ENCODE measurements at regions not wholly inside any gene's neighbourhood (a gene's known extent, or its start where the extent isn't known, plus 50 kb on each side); places are given as distances from the start of the nearest gene placed in this dataset.

DNA sequence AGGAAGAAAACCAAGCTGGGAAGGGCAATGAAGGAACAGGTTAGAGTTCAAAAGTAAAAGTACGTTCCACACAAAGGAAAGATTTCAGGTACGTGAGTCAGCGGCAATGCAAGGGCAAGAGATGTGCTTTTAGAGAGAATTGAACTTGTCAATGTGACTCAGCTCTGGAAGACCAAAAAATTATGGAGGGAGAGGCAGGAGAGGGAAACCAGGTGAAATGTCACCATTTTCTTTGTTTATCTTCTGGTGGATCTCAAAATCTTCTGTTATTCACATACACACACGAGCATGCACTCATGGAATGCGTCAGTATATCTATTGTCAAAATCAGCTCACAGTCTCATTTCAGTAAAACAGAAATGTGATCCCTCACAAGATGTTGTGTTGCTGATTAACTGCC is 148.8 kb upstream of the RFX3 start:
- TF ChIP-seq SUPT20H (IDR thresholded peaks at IDR 0.05; ENCODE audit: borderline replicate concordance, control insufficient read depth, low read depth, low read length) (no peak), CEBPB (IDR thresholded peaks at IDR 0.05; ENCODE audit: borderline replicate concordance in 1 of 2, low read depth in 2 of 2, low read length in 2 of 2) (no peak), KAT2A (conservative IDR thresholded peaks at IDR 0.05; ENCODE audit: control insufficient read depth, low read depth, low read length) (no peak)
- TF ChIP-seq, protein P1, sequence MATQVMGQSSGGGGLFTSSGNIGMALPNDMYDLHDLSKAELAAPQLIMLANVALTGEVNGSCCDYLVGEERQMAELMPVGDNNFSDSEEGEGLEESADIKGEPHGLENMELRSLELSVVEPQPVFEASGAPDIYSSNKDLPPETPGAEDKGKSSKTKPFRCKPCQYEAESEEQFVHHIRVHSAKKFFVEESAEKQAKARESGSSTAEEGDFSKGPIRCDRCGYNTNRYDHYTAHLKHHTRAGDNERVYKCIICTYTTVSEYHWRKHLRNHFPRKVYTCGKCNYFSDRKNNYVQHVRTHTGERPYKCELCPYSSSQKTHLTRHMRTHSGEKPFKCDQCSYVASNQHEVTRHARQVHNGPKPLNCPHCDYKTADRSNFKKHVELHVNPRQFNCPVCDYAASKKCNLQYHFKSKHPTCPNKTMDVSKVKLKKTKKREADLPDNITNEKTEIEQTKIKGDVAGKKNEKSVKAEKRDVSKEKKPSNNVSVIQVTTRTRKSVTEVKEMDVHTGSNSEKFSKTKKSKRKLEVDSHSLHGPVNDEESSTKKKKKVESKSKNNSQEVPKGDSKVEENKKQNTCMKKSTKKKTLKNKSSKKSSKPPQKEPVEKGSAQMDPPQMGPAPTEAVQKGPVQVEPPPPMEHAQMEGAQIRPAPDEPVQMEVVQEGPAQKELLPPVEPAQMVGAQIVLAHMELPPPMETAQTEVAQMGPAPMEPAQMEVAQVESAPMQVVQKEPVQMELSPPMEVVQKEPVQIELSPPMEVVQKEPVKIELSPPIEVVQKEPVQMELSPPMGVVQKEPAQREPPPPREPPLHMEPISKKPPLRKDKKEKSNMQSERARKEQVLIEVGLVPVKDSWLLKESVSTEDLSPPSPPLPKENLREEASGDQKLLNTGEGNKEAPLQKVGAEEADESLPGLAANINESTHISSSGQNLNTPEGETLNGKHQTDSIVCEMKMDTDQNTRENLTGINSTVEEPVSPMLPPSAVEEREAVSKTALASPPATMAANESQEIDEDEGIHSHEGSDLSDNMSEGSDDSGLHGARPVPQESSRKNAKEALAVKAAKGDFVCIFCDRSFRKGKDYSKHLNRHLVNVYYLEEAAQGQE (IDR thresholded peaks at IDR 0.05; ENCODE audit: low read depth, low read length): no peak
- TF ChIP-seq, protein P2, sequence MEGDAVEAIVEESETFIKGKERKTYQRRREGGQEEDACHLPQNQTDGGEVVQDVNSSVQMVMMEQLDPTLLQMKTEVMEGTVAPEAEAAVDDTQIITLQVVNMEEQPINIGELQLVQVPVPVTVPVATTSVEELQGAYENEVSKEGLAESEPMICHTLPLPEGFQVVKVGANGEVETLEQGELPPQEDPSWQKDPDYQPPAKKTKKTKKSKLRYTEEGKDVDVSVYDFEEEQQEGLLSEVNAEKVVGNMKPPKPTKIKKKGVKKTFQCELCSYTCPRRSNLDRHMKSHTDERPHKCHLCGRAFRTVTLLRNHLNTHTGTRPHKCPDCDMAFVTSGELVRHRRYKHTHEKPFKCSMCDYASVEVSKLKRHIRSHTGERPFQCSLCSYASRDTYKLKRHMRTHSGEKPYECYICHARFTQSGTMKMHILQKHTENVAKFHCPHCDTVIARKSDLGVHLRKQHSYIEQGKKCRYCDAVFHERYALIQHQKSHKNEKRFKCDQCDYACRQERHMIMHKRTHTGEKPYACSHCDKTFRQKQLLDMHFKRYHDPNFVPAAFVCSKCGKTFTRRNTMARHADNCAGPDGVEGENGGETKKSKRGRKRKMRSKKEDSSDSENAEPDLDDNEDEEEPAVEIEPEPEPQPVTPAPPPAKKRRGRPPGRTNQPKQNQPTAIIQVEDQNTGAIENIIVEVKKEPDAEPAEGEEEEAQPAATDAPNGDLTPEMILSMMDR (IDR thresholded peaks at IDR 0.05 in 2 of 3, conservative IDR thresholded peaks at IDR 0.05 in 1 of 3; ENCODE audit: control insufficient read depth in 2 of 3, extremely low read depth in 1 of 3, insufficient read depth in 1 of 3, low read depth in 3 of 3, low read length in 3 of 3): no peak
- TF ChIP-seq, protein P3, sequence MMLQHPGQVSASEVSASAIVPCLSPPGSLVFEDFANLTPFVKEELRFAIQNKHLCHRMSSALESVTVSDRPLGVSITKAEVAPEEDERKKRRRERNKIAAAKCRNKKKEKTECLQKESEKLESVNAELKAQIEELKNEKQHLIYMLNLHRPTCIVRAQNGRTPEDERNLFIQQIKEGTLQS (IDR thresholded peaks at IDR 0.05; ENCODE audit: borderline replicate concordance, extremely low read depth, low read depth, low read length): no peak
